Keratinocyte (primary cell): ENCODE measurements at regions not wholly inside any gene's neighbourhood (a gene's known extent, or its start where the extent isn't known, plus 50 kb on each side); places are given as distances from the start of the nearest gene placed in this dataset.
A peak's percentile ranks its signal among the peaks of the same experiment; 100 is the strongest.

Experiments
- DNase-seq: peaks from one replicate; pipeline ENCODE4 v3.0.0-alpha.2; 2011; ENCODE audit warnings: low read depth, missing footprints, low spot score
- FAIRE-seq: peaks from 2 replicates; lab custom pipeline; 2011; peaks lifted over from hg19 to GRCh38; lab: Jason Lieb, UNC
- H2AFZ ChIP-seq: 2 replicates; pipeline ENCODE4 v1.6.0; 2012; ENCODE audit warnings: low read length, control low read depth, inconsistent platforms; ENCODE audit not compliant: control insufficient read depth
- H3K27ac ChIP-seq: 2 replicates; pipeline ENCODE4 v1.5.1; 2011; ENCODE audit warnings: low read length; ENCODE audit not compliant: control insufficient read depth, insufficient read depth
- H3K27me3 ChIP-seq: 3 replicates; pipeline ENCODE4 v1.6.0; 2011; ENCODE audit warnings: low read length; ENCODE audit not compliant: control insufficient read depth, insufficient read depth; ENCODE audit errors: extremely low read depth
- H3K36me3 ChIP-seq, 2 experiments: 2 replicates in 1 of 2; 3 replicates in 1 of 2; pipeline ENCODE4 v1.5.1; 2011; ENCODE audit warnings: low read length in 2 of 2, mild to moderate bottlenecking in 1 of 2; ENCODE audit not compliant: control insufficient read depth in 2 of 2, insufficient read depth in 2 of 2; ENCODE audit errors: extremely low read depth in 1 of 2
- H3K4me1 ChIP-seq: 3 replicates; pipeline ENCODE4 v1.5.1; 2011; ENCODE audit warnings: low read length; ENCODE audit not compliant: control insufficient read depth, insufficient read depth; ENCODE audit errors: extremely low read depth
- H3K4me2 ChIP-seq: 3 replicates; pipeline ENCODE4 v1.6.0; 2011; ENCODE audit warnings: low read depth, low read length; ENCODE audit not compliant: control insufficient read depth, insufficient read depth; ENCODE audit errors: extremely low read depth
- H3K4me3 ChIP-seq, 3 experiments: fragments of 200-600 bp in 1 of 3; sonication (generic) in 1 of 3; 2 replicates in 2 of 3; 3 replicates in 1 of 3; pipeline ENCODE4 v1.5.1; 2011 to 2016; ENCODE audit warnings: low read length in 3 of 3, mild to moderate bottlenecking in 3 of 3, control low read depth in 2 of 3, inconsistent platforms in 1 of 3, low read depth in 1 of 3, mixed read lengths in 1 of 3, mixed run types in 1 of 3, moderate library complexity in 1 of 3; ENCODE audit not compliant: control insufficient read depth in 2 of 3, insufficient read depth in 2 of 3; ENCODE audit errors: extremely low read depth in 1 of 3
- H3K79me2 ChIP-seq: 2 replicates; pipeline ENCODE4 v1.6.0; 2012; ENCODE audit warnings: low read length; ENCODE audit not compliant: control insufficient read depth, insufficient read depth
- H3K9ac ChIP-seq: 3 replicates; pipeline ENCODE4 v1.6.0; 2011; ENCODE audit warnings: low read length; ENCODE audit not compliant: control insufficient read depth, insufficient read depth; ENCODE audit errors: extremely low read depth
- H3K9me1 ChIP-seq: 3 replicates; pipeline ENCODE4 v1.6.0; 2011; ENCODE audit warnings: low read length; ENCODE audit not compliant: control insufficient read depth, insufficient read depth; ENCODE audit errors: extremely low read depth
- H3K9me3 ChIP-seq: 2 replicates; pipeline ENCODE4 v1.5.1; 2012; ENCODE audit warnings: low read depth, low read length; ENCODE audit not compliant: control insufficient read depth
- H4K20me1 ChIP-seq: 3 replicates; pipeline ENCODE4 v1.6.0; 2011; ENCODE audit warnings: low read length; ENCODE audit not compliant: control insufficient read depth, insufficient read depth; ENCODE audit errors: extremely low read depth
- CTCF ChIP-seq, 3 experiments: IDR thresholded peaks in 1 of 3; conservative IDR thresholded peaks in 1 of 3; optimal IDR thresholded peaks in 1 of 3; 2 replicates in 2 of 3; 3 replicates in 1 of 3; pipeline versions ENCODE3 to v1.5.1; 2011; ENCODE audit warnings: low read length in 3 of 3, mild to moderate bottlenecking in 3 of 3, moderate library complexity in 2 of 3, control low read depth in 1 of 3, inconsistent platforms in 1 of 3; ENCODE audit not compliant: insufficient read depth in 2 of 3; ENCODE audit errors: extremely low read depth in 1 of 3
- EZH2 ChIP-seq: IDR thresholded peaks from one replicate; pipeline ENCODE4 v1.6.1; 2012; ENCODE audit warnings: inconsistent platforms, mild to moderate bottlenecking, low read length, moderate library complexity
- dilution Hi-C: fragments of 300-500 bp; cut with MboI; formaldehyde crosslinking; loops from one replicate; pipeline ENCODE4 v1.7.0; 2020; ENCODE audit warnings: low sequenced_read_pairs; ENCODE audit not compliant: extremely low pct_ligation_motif_present

GRCh38 chr7:112649560-112649959 lies 140.6 kb downstream of the TMEM168 start:
- H3K4me1 ChIP-seq, result peaks cover 1% of the 10 kb centered on the region
- no peaks in the 10 kb centered on the region for H3K9me3 ChIP-seq
- H3K36me3 ChIP-seq, result no peaks in the 10 kb centered on the region
- TF ChIP-seq CTCF (optimal IDR thresholded peaks at IDR 0.05 in 1 of 3, IDR thresholded peaks at IDR 0.05 in 1 of 3, conservative IDR thresholded peaks at IDR 0.05 in 1 of 3; ENCODE audit: extremely low read depth in 1 of 3, insufficient read depth in 2 of 3, low read length in 3 of 3) (no peak), EZH2 (no peak)
- DNase-seq (no peak), FAIRE-seq (no peak)
- H3K27me3 ChIP-seq, result no peaks in the 10 kb centered on the region
- H2AFZ ChIP-seq, result no peak overlapping the region
- no peak overlapping the region for H3K4me3 ChIP-seq
- dilution Hi-C loops, result no loop called here
- no peak overlapping the region for H3K9ac ChIP-seq
- H3K4me2 ChIP-seq, result no peak overlapping the region
- no peaks in the 10 kb centered on the region for H3K9me1 ChIP-seq
- no peaks in the 10 kb centered on the region for H4K20me1 ChIP-seq
- no peaks in the 10 kb centered on the region for H3K79me2 ChIP-seq
- no peak overlapping the region for H3K27ac ChIP-seq

- no peak overlapping the region for H3K4me2 ChIP-seq
- no peak overlapping the region for H3K4me3 ChIP-seq
- H3K9ac ChIP-seq, result no peak overlapping the region
- no peaks in the 10 kb centered on the region for H3K27me3 ChIP-seq
- no peaks in the 10 kb centered on the region for H4K20me1 ChIP-seq
- no peak overlapping the region for H3K27ac ChIP-seq
- no peaks in the 10 kb centered on the region for H3K79me2 ChIP-seq
- no peaks in the 10 kb centered on the region for H3K9me3 ChIP-seq
- DNase-seq (no peak), FAIRE-seq (peak; percentile 90)
- no peaks in the 10 kb centered on the region for H3K9me1 ChIP-seq
- H2AFZ ChIP-seq, result peak overlapping the region; percentile 64
- dilution Hi-C loops, result no loop called here
- TF ChIP-seq CTCF (optimal IDR thresholded peaks at IDR 0.05 in 1 of 3, IDR thresholded peaks at IDR 0.05 in 1 of 3, conservative IDR thresholded peaks at IDR 0.05 in 1 of 3; ENCODE audit: extremely low read depth in 1 of 3, insufficient read depth in 2 of 3, low read length in 3 of 3) (no peak), EZH2 (no peak)
- no peaks in the 10 kb centered on the region for H3K36me3 ChIP-seq
- H3K4me1 ChIP-seq, result peaks cover 4% of the 10 kb centered on the region
Measured at GRCh38 chr7:112654322-112655216, 135.6 kb downstream of the TMEM168 start.
